COR-L47 (cell line): ENCODE measurements at regions not wholly inside any gene's neighbourhood (a gene's known extent, or its start where the extent isn't known, plus 50 kb on each side); places are given as distances from the start of the nearest gene placed in this dataset.
"Not testable (repeated sequence)": the region's sequence is repeated elsewhere in the genome, so short reads cannot be mapped to it uniquely, and the experiment has no call there.

Experiments
- DNase-seq: peaks from one replicate; lab custom pipeline; 2025; lab: John Stamatoyannopoulos, UW

GRCh38 chr4:114249561-114249960, 270.1 kb upstream of the ARSJ start:
- no peak for DNase-seq

GRCh38 chr4:114249976-114250375, 270.5 kb upstream of the ARSJ start:
- no peak for DNase-seq

GRCh38 chr4:114250439-114250891, 271.0 kb upstream of the ARSJ start:
- no peak for DNase-seq

- no peak for DNase-seq
These were observed 271.6 kb upstream of the ARSJ start for GRCh38 chr4:114251020-114251419.

GRCh38 chr4:114252499-114252898, 273.1 kb upstream of the ARSJ start:
- DNase-seq: no peak

- DNase-seq: no peak
These were observed 278.1 kb upstream of the ARSJ start for GRCh38 chr4:114257501-114257900.

- not testable (repeated sequence) for DNase-seq
These were observed 283.0 kb upstream of the ARSJ start for GRCh38 chr4:114262421-114262820.

GRCh38 chr4:114263233-114263632, 283.8 kb upstream of the ARSJ start:
- no peak for DNase-seq

GRCh38 chr4:114264452-114264851, 285.0 kb upstream of the ARSJ start:
- DNase-seq: no peak

GRCh38 chr4:114264877-114265291, 285.4 kb upstream of the ARSJ start:
- no peak for DNase-seq

GRCh38 chr4:114265342-114265741, 285.9 kb upstream of the ARSJ start:
- DNase-seq: peak; percentile 73

- DNase-seq: no peak
These were observed 288.5 kb upstream of the ARSJ start for GRCh38 chr4:114267976-114268375.

- no peak for DNase-seq
These were observed 291.6 kb upstream of the ARSJ start for GRCh38 chr4:114271031-114271430.

- no peak for DNase-seq
These were observed 292.8 kb upstream of the ARSJ start for GRCh38 chr4:114272226-114272625.

- DNase-seq: no peak
These were observed 293.8 kb upstream of the ARSJ start for GRCh38 chr4:114273238-114273637.

GRCh38 chr4:114277690-114278089, 298.2 kb upstream of the ARSJ start:
- no peak for DNase-seq

GRCh38 chr4:114279066-114279465, 299.6 kb upstream of the ARSJ start:
- no peak for DNase-seq

- DNase-seq: no peak
These were observed 300.3 kb upstream of the ARSJ start for GRCh38 chr4:114279711-114280110.

- DNase-seq: no peak
These were observed 301.2 kb upstream of the ARSJ start for GRCh38 chr4:114280645-114281044.

- no peak for DNase-seq
These were observed 301.9 kb upstream of the ARSJ start for GRCh38 chr4:114281164-114281960.

GRCh38 chr4:114282937-114283336, 303.5 kb upstream of the ARSJ start:
- DNase-seq: no peak

GRCh38 chr4:114284629-114285028, 305.2 kb upstream of the ARSJ start:
- no peak for DNase-seq

- no peak for DNase-seq
These were observed 306.9 kb upstream of the ARSJ start for GRCh38 chr4:114286262-114286810.
